GM12878 (cell line): ENCODE measurements at regions not wholly inside any gene's neighbourhood (a gene's known extent, or its start where the extent isn't known, plus 50 kb on each side); places are given as distances from the start of the nearest gene placed in this dataset.

Source experiments
- HDGF ChIP-seq: fragments of 450-650 bp; IDR thresholded peaks from 2 replicates; pipeline ENCODE4 v1.6.1; 2016; ENCODE audit warnings: antibody characterized with exemption
- POLR2AphosphoS2 ChIP-seq: IDR thresholded peaks from 2 replicates; pipeline ENCODE4 v1.6.1; 2011; ENCODE audit warnings: low read depth, mild to moderate bottlenecking, low read length, improper control_type of control experiment, moderate library complexity
- POU2F2 ChIP-seq: IDR thresholded peaks from 3 replicates; pipeline ENCODE4 v1.6.1; 2011; ENCODE audit warnings: low read depth, mild to moderate bottlenecking, low read length, borderline replicate concordance
- TBL1XR1 ChIP-seq: IDR thresholded peaks from 2 replicates; pipeline ENCODE4 v1.6.1; 2012; ENCODE audit warnings: low read depth, low read length, improper control_type of control experiment
- ZZZ3 ChIP-seq: IDR thresholded peaks from 2 replicates; pipeline ENCODE4 v1.6.1; 2011; ENCODE audit warnings: low read depth; ENCODE audit not compliant: control insufficient read depth, insufficient read length
- TF ChIP-seq, protein P1 (sequence below), 3 experiments: IDR thresholded peaks in 2 of 3; conservative IDR thresholded peaks in 1 of 3; 2 replicates each; pipeline ENCODE4 v1.5.1; 2011; ENCODE audit warnings: low read depth in 3 of 3, low read length in 3 of 3, mild to moderate bottlenecking in 3 of 3, control low read depth in 2 of 3, moderate library complexity in 2 of 3, inconsistent platforms in 1 of 3, mixed read lengths in 1 of 3; ENCODE audit not compliant: control insufficient read depth in 2 of 3, insufficient read depth in 1 of 3; ENCODE audit errors: extremely low read depth in 1 of 3

DNA sequence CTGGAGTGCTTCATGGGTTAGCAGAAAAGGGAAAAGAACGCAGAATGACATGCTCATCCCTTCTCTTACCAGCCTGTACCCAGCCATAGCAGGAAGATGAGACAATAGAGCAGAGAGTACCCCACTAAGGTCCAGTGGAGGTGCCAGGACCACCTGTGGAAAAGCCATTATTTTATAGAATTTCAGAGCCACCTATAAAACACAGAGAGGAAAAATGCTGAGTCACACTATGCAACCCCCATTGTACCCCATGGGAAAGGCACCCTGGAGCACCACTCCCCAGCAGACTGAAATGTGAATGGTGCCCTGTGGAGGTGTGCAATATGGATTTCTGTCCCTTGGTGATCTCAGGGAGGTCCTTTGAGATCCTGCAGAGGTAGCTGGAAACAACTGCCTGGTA lies 97.2 kb downstream of the HES1 start:
- TF ChIP-seq, protein P1, sequence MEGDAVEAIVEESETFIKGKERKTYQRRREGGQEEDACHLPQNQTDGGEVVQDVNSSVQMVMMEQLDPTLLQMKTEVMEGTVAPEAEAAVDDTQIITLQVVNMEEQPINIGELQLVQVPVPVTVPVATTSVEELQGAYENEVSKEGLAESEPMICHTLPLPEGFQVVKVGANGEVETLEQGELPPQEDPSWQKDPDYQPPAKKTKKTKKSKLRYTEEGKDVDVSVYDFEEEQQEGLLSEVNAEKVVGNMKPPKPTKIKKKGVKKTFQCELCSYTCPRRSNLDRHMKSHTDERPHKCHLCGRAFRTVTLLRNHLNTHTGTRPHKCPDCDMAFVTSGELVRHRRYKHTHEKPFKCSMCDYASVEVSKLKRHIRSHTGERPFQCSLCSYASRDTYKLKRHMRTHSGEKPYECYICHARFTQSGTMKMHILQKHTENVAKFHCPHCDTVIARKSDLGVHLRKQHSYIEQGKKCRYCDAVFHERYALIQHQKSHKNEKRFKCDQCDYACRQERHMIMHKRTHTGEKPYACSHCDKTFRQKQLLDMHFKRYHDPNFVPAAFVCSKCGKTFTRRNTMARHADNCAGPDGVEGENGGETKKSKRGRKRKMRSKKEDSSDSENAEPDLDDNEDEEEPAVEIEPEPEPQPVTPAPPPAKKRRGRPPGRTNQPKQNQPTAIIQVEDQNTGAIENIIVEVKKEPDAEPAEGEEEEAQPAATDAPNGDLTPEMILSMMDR (IDR thresholded peaks at IDR 0.05 in 2 of 3, conservative IDR thresholded peaks at IDR 0.05 in 1 of 3; ENCODE audit: control insufficient read depth in 2 of 3, extremely low read depth in 1 of 3, insufficient read depth in 1 of 3, low read depth in 3 of 3, low read length in 3 of 3): no peak
- TF ChIP-seq HDGF (no peak), ZZZ3 (no peak), POU2F2 (no peak), POLR2AphosphoS2 (no peak), TBL1XR1 (no peak)
